ENCODE measurements at regions not wholly inside any gene's neighbourhood (a gene's known extent, or its start where the extent isn't known, plus 50 kb on each side); places are given as distances from the start of the nearest gene placed in this dataset.
A peak's percentile ranks its signal among the peaks of the same experiment; 100 is the strongest.

DNA sequence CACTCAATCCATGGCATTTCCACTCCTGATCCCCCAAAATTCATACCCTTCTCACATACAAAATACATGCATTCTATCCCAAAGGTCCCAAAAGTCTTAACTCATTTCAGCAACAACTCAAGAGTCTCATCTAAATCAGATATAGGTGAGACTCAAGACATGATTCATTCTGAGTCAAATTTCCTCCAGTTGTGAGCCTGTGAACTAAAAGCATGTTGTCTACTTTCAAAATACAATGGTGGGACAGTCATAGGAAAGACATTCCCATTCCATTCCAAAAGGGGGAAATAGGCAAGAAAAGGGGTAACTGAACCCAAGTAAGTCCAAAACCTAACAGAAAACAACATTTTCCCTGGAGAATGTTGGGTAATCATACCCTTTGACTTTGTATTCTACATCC lies 103.3 kb downstream of the C12orf75 start:
- ATAC-seq, result no peak
- peaks cover 0 to 7% (median 0%) of the 10 kb centered on the region in 11 donors for H3K9me3 ChIP-seq
- intact Hi-C loops (cut with DNase I), result no loop called here
- no peaks in the 10 kb centered on the region for H3K4me1 ChIP-seq
- TF ChIP-seq, protein P1, sequence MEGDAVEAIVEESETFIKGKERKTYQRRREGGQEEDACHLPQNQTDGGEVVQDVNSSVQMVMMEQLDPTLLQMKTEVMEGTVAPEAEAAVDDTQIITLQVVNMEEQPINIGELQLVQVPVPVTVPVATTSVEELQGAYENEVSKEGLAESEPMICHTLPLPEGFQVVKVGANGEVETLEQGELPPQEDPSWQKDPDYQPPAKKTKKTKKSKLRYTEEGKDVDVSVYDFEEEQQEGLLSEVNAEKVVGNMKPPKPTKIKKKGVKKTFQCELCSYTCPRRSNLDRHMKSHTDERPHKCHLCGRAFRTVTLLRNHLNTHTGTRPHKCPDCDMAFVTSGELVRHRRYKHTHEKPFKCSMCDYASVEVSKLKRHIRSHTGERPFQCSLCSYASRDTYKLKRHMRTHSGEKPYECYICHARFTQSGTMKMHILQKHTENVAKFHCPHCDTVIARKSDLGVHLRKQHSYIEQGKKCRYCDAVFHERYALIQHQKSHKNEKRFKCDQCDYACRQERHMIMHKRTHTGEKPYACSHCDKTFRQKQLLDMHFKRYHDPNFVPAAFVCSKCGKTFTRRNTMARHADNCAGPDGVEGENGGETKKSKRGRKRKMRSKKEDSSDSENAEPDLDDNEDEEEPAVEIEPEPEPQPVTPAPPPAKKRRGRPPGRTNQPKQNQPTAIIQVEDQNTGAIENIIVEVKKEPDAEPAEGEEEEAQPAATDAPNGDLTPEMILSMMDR (IDR thresholded peaks at IDR 0.05), result no peak
- peak overlapping the region in 2 of 10 donors; percentile 18 to 49 for H3K27ac ChIP-seq
- H3K36me3 ChIP-seq, result no peaks in the 10 kb centered on the region
- no peaks in the 10 kb centered on the region for H3K27me3 ChIP-seq
- no peak overlapping the region for H3K4me3 ChIP-seq
- no peak for DNase-seq

DNA sequence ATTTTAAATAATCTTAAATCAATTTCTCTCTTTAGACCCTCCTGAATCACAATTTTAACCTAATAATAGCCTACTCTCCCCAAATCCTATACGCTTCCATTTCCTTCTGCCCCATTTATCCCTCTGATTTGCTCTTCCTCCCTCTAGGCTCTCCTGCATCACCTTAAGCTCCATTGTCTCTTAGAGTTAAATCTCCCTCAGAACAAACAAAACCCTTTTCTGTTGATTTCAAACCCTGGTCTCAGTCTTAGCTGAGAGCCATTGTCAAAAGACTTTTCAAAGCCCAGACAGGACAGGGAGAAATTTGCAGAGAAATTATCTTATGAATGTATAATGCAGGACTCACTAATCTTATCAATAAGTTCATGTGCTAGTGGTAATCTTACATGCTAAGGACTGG lies 106.1 kb downstream of the C12orf75 start:
- intact Hi-C loops (cut with DNase I), result no loop called here
- H3K9me3 ChIP-seq, result peaks cover 0 to 19% (median 0%) of the 10 kb centered on the region in 11 donors
- DNase-seq (no peak), ATAC-seq (no peak)
- no peaks in the 10 kb centered on the region for H3K36me3 ChIP-seq
- no peak overlapping the region for H3K4me3 ChIP-seq
- H3K27me3 ChIP-seq, result no peaks in the 10 kb centered on the region
- WGBS, 2 donors, result 98 to 100% methylated on average over 1 of the region's 1 CpG
- no peak overlapping the region for H3K27ac ChIP-seq
- no peaks in the 10 kb centered on the region for H3K4me1 ChIP-seq
- TF ChIP-seq, protein P1 (IDR thresholded peaks at IDR 0.05), result no peak

DNA sequence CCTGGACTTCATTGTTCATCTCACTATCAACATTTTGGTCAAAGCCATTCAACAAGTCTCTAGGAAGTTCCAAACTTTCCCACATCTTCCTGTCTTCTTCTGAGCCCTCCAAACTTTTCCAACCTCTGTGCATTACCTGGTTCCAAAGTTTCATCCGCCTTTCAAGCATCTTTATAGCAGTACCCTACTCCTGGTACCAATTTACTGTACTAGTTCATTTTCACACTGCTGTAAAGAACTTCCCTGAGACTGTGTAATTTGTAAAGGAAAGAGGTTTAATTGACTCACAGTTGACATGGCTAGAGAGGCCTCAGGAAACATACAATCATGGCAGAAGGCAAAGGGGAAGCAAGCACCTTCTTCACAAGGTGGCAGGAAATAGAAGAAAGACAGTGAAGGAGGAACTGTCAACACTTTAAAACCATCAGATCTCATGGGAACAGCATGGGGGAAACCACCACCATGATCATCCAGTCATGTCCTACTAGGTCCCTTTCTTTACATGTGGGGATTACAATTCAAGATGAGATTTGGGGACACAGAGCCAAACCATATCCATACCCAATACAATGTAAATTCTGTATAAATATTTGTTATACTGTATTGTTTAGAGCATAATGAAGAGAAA lies 109.7 kb downstream of the C12orf75 start:
- ATAC-seq (no peak), DNase-seq (no peak)
- WGBS, 2 donors, result 94% methylated on average over 1 of the region's 1 CpG
- Histone ChIP-seq H3K4me3 (no peak overlapping the region), H3K27ac (no peak overlapping the region), H3K9me3 (peaks cover 0 to 26% (median 0%) of the 10 kb centered on the region in 11 donors), H3K27me3 (peaks cover 0 to 13% (median 0%) of the 10 kb centered on the region in 7 donors), H3K4me1 (peaks cover 0 to 8% (median 2%) of the 10 kb centered on the region in 9 donors), H3K36me3 (no peaks in the 10 kb centered on the region)
- TF ChIP-seq, protein P1 (IDR thresholded peaks at IDR 0.05), result no peak
- intact Hi-C loops (cut with DNase I), result no loop called here

DNA sequence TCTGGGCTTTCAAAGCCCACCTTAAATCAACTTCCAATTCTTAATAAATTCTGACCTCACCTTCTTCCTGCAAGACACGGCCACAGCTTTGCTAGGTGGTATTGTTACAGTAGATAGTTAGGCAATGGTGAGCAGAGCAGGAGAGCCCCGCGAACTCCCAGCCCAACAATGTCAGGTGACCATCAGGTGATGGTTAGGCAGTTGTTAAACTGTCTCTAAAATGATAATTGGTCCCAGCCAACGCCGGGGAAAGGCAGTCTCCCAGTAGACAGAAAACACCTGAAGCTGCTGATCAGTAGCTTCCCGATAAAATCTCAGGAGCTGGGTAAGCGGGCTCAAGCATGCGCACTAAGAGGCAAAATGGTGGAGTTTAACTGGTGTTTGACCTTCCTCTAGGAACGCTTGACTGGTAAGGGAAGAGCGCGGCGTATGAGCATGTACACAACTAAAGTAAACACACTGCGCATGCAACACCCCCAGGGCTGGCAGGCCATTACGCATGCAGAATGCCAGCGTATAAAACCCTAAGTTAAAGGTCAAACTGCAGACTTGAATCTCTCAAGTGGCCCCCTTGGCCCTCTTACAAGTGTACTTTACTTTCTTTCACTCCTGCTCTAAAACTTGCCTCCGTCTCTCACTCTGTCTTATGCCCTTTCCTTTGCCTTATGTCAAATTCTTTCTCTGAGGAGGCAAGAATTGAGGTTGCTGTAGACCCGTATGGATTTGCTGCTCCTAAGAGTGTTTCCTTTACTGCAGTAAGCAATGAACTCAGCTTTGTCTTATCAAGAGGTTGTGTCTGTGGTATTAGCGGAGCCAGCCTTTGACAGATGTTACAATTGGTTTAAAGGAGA lies 113.5 kb downstream of the C12orf75 start:
- TF ChIP-seq, protein P1 (IDR thresholded peaks at IDR 0.05), result no peak
- intact Hi-C loops (cut with DNase I), result no loop called here

More for the DNA sequence above, 113.5 kb downstream of the C12orf75 start:
- Histone ChIP-seq H3K4me1 (peaks cover 0 to 19% (median 8%) of the 10 kb centered on the region in 9 donors), H3K36me3 (no peaks in the 10 kb centered on the region), H3K27ac (peak overlapping the region in 1 of 10 donors; percentile 72), H3K9me3 (peaks cover 0 to 18% (median 0%) of the 10 kb centered on the region in 11 donors), H3K27me3 (peaks cover 0 to 13% (median 0%) of the 10 kb centered on the region in 7 donors), H3K4me3 (no peak overlapping the region)
- DNase-seq, result no peak
- no peak for ATAC-seq
- WGBS, 2 donors, result 89 to 93% methylated on average over 18 of the region's 18 CpGs

All from heart right ventricle (tissue), 16 donors.